Esophagus mucosa (tissue), 1 donor: ENCODE measurements at regions not wholly inside any gene's neighbourhood (a gene's known extent, or its start where the extent isn't known, plus 50 kb on each side); places are given as distances from the start of the nearest gene placed in this dataset.
A peak's percentile ranks its signal among the peaks of the same experiment; 100 is the strongest.

Experiments
- ATAC-seq: fragments of 200-7000 bp; cut with Tn5 transposase; one replicate; pipeline ENCODE4 v1.9.1; 2020
- donor health status: DM: yes; HTN: yes; CAD: no.

- no peak for ATAC-seq
Measured at GRCh38 chr14:65794674-65795279, 382.2 kb downstream of the FUT8 start.

DNA sequence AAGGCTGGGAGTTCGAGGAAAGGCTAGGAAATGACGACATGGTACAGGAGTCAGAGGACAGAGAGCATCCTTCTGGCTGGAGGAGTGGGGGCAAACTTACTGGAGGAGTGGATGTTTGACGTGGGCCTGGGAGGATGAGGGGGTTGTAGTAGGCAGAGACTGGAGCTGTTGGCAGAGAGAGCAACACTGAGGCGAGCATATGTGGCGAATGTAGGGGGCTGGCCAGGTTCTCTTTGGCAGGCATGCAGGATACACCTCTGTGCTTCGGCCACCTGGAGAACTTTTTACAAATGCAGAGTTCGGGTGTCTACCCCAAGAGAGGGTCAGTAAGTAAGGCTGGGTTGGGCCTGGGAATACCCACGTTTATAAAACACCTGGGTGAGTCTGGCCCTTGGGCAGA, 385.7 kb downstream of the FUT8 start:
- ATAC-seq, result no peak

DNA sequence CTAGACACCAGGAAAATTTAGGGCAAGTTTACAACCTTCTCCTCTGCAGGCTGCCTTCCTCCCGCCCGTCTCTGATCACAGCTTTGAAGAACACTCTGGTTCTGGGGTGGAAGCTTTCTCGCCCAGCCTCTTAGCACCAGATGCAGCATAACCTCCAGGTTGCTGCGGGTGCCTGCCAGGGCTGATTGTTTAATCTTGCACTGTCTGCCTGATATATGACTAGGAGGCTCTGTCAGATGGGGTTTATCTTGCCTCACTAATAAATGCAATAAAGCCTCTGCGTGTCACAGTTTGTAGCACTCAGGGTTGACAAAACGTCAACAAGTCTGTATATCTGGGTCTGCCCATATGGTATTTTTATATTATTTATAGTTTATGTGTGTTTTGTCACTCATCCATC, 388.2 kb downstream of the FUT8 start:
- ATAC-seq, result no peak

GRCh38 chr14:65802196-65802595, 389.7 kb downstream of the FUT8 start:
- no peak for ATAC-seq

- ATAC-seq, result no peak
Measured at GRCh38 chr14:65803885-65804284, 391.4 kb downstream of the FUT8 start.

- no peak for ATAC-seq
Measured at GRCh38 chr14:65804439-65805112, 392.0 kb downstream of the FUT8 start.

- no peak for ATAC-seq
Measured at GRCh38 chr14:65805113-65805473, 392.6 kb downstream of the FUT8 start.

- ATAC-seq, result no peak
Measured at GRCh38 chr14:65808390-65808789, 395.9 kb downstream of the FUT8 start.

- ATAC-seq, result no peak
Measured at GRCh38 chr14:65810322-65810721, 397.8 kb downstream of the FUT8 start.

- no peak for ATAC-seq
Measured at GRCh38 chr14:65813760-65814384, 401.3 kb downstream of the FUT8 start.

DNA sequence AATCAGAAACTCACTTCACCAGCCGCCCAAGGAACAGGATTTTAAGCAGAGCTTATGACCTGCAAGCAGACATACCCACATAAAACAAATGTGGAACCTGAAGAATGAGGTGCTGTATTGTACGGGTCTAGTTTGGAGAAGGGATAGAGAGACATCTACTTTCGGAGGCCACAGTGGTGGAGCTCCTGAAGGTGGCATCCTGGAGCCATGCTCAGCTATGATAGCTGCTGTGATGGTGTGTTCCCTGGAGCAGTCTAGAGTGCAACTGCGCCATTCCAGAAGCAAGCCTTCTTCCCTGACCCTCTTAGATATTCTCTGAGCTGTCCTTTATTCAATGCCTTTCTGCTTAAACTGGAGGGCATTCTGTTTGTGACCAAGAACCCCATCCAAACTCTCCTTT, 402.6 kb downstream of the FUT8 start:
- ATAC-seq, result no peak

GRCh38 chr14:65817011-65817410, 404.5 kb downstream of the FUT8 start:
- no peak for ATAC-seq

- no peak for ATAC-seq
Measured at GRCh38 chr14:65819569-65819968, 407.0 kb downstream of the FUT8 start.

- ATAC-seq, result no peak
Measured at GRCh38 chr14:65821224-65821753, 408.8 kb downstream of the FUT8 start.

DNA sequence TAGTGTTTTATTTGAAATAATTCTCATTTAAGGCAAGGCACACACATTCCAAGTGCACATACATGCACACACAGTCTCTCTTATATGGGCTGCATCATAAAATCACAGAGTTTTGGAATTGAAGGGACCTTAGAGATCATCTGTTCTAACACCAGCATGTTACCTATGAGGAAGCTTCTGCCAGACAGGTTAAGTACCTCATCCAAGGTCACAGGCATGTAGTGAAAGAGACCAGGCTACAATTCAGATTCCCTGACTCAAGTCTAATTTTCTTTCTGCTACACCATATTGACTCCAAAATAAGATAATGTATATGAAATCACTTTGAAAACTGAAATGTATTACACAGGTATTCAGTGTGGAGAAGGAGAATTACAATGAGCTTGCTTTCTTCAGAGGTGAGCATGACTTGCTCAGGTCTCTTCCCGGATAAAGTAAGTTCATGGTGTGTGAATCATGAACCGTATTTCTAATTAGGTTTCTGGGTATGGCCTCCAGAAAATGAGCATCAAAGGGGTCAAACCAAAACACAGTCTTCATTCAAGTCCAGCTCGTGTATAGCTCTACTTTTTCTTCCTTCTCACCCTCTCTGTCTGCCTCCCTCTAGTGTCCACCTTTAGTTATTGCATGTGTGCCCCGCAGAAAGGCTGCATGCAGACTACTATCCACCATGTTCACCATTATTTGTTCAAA, 411.9 kb downstream of the FUT8 start:
- peak; percentile 83 for ATAC-seq

- ATAC-seq, result no peak
Measured at GRCh38 chr14:65824978-65825299, 412.4 kb downstream of the FUT8 start.

DNA sequence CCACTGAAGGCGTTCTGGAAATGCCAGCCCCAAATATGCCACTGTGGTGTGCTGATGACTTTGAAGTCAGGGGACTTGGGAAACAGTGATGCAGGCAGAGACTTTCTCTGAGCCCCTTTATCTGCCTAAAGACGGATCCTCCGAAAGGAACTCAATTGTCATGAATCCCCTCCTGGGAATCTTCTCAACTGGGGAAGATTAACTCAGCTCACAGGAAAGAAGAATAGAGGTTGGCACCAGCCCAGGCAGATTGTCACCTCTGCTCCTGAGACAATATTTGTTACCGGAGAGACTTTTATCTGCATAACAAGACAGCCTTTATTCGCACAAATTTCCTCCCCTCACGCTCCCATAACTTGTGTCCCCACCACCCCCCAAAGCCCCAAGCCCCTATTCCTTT, 414.4 kb downstream of the FUT8 start:
- no peak for ATAC-seq

DNA sequence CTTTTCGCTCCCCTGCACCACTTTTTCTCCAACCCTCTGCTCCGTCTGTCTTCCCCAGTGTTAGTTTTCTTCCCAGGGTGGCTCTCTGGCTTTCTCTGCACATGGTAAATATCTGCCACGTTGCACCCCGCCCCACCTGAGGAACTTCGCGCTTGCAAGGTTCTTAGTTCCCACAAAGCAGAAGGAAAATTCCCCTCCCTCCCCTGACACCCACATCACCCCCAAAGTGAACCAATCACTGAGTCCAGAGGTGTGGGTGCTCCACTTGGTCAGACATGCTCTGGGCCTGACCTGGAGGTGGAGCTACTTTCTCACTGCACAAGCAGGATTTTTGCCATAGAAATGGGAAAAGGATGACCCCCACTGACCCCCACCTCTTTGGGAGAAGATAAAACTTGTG, 415.0 kb downstream of the FUT8 start:
- peak; percentile 18 for ATAC-seq

DNA sequence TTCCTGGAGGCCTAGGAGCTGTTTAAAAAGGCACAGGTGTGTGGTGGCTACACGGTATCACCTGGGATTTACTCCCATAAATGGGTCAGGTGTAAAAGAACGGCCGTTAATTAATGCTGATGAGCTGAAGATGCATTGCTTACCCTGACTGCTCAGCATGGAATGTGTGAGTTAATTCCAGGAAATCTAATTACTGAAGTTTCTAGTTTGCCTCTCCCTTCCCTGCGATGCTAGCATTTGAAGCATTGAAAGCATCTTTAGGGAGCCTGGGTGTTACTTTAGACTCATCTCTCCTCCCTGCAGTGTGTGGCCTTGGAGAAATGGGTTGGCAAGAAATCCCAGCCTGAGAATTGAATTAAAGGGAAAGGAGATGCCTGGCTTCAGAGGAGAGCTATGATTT, 415.9 kb downstream of the FUT8 start:
- no peak for ATAC-seq

GRCh38 chr14:65832431-65833266, 420.1 kb downstream of the FUT8 start:
- ATAC-seq, result no peak

- no peak for ATAC-seq
Measured at GRCh38 chr14:65833267-65833880, 420.8 kb downstream of the FUT8 start.

DNA sequence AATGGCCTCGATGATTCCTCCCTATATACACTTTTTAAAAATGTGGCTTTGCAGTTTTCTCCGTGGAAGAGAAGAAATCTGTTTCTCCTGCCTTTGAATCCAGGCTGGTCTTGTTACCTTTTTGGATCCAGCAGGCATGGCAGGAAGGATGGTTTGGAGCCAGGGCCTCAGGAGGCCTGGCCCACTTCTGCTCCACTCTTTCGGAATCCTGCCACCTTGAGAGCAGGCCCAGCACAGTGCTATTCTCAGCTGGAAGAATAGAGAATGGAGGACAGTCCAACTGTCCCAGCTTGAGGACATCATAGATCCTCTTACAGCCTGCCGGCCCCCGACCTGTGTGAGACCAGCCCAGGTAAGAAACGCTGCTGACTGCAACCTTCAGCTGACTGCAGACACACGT, 421.5 kb downstream of the FUT8 start:
- ATAC-seq, result no peak
